HepG2 (cell line): ENCODE measurements at regions not wholly inside any gene's neighbourhood (a gene's known extent, or its start where the extent isn't known, plus 50 kb on each side); places are given as distances from the start of the nearest gene placed in this dataset.

ENCODE experiments used
- ATAC-seq: fragments of 200-7000 bp; cut with Tn5 transposase; 3 replicates; pipeline ENCODE4 v1.9.1; 2020; ENCODE audit warnings: mild to moderate bottlenecking, moderate library complexity
- BruUV-seq: library from RNA; stranded (reverse); fragments of 400-500 nt; replicated peaks from 2 replicates; lab custom pipeline; 2021; lab: Mats Ljungman, UMichigan
- CTCF ChIA-PET: fragments of 300-600 bp; formaldehyde crosslinking; extraction: SDS; loops from one replicate; lab custom pipeline; 2021; ENCODE audit warnings: low total read pairs, inconsistent platforms, low intra/inter-chr PET ratio; lab: Yijun Ruan, JAX
- POLR2A ChIA-PET: fragments of 350-600 bp; sonication (Branson Sonifier 250); formaldehyde crosslinking; loops from one replicate; lab custom pipeline; 2020; ENCODE audit warnings: antibody characterized with exemption, inconsistent platforms; lab: Yijun Ruan, JAX
- DNase-seq: peaks from one replicate; pipeline ENCODE4 v3.0.0-alpha.2; 2015; ENCODE audit warnings: low spot score
- FAIRE-seq: peaks from 3 replicates; lab custom pipeline; 2011; peaks lifted over from hg19 to GRCh38; lab: Jason Lieb, UNC
- H2AFZ ChIP-seq: one replicate; pipeline ENCODE4 v1.6.1; 2011; ENCODE audit warnings: low read length, inconsistent platforms
- H3K27ac ChIP-seq: fragments of 300-600 bp; 3 replicates; pipeline ENCODE4 v1.8.0; 2011; ENCODE audit warnings: mixed run types, mild to moderate bottlenecking, mixed read lengths, low read length, inconsistent platforms; ENCODE audit not compliant: insufficient read depth; ENCODE audit errors: extremely low read length
- H3K27me3 ChIP-seq, 2 experiments: fragments of 200-600 bp in 1 of 2; 2 replicates in 1 of 2; 3 replicates in 1 of 2; pipeline versions ENCODE4 v1.6.0 to v1.8.0; 2011; ENCODE audit warnings: low read length in 2 of 2, mild to moderate bottlenecking in 2 of 2, moderate library complexity in 2 of 2, inconsistent platforms in 1 of 2; ENCODE audit not compliant: insufficient read depth in 2 of 2, control insufficient read depth in 1 of 2
- H3K36me3 ChIP-seq, 2 experiments: fragments of 200-600 bp in 1 of 2; replicated peaks in 1 of 2; 2 replicates in 1 of 2; 3 replicates in 1 of 2; pipeline versions ENCODE4 v1.5.1 to v1.8.0; 2011; ENCODE audit warnings: low read length in 2 of 2, inconsistent platforms in 1 of 2; ENCODE audit not compliant: insufficient read depth in 2 of 2, control insufficient read depth in 1 of 2
- H3K4me1 ChIP-seq: 2 replicates; pipeline ENCODE4 v1.5.1; 2012; ENCODE audit warnings: low read length, inconsistent platforms; ENCODE audit not compliant: insufficient read depth
- H3K4me2 ChIP-seq: 2 replicates; pipeline ENCODE4 v1.6.0; 2011; ENCODE audit warnings: low read depth, low read length, inconsistent platforms
- H3K4me3 ChIP-seq, 3 experiments: fragments of 200-600 bp in 1 of 3; sonication (generic), shearing (Covaris generic) in 1 of 3; replicated peaks in 1 of 3; 2 replicates each; pipeline ENCODE4 v1.5.1; 2011 to 2016; ENCODE audit warnings: low read length in 3 of 3, inconsistent platforms in 2 of 3, low read depth in 2 of 3, mild to moderate bottlenecking in 2 of 3, control low read depth in 1 of 3, mixed read lengths in 1 of 3; ENCODE audit not compliant: insufficient read depth in 1 of 3
- H3K79me2 ChIP-seq: one replicate; pipeline ENCODE4 v1.6.1; 2011; ENCODE audit warnings: low read length, inconsistent platforms; ENCODE audit not compliant: insufficient read depth
- H3K9ac ChIP-seq: 2 replicates; pipeline ENCODE4 v1.6.0; 2011; ENCODE audit warnings: mild to moderate bottlenecking, low read depth, low read length, inconsistent platforms; ENCODE audit not compliant: insufficient read depth
- H3K9me3 ChIP-seq: 2 replicates; pipeline ENCODE4 v1.5.1; 2012; ENCODE audit warnings: mild to moderate bottlenecking, low read length
- H4K20me1 ChIP-seq: 2 replicates; pipeline ENCODE4 v1.6.0; 2011; ENCODE audit warnings: inconsistent platforms, mild to moderate bottlenecking, low read length, moderate library complexity; ENCODE audit not compliant: insufficient read depth
- BCL6 ChIP-seq: IDR thresholded peaks from 2 replicates; pipeline ENCODE4 v1.6.1; 2016; ENCODE audit warnings: missing genetic modification reagents, missing compliant biosample characterization
- KDM6A ChIP-seq: IDR thresholded peaks from 2 replicates; pipeline ENCODE4 v1.6.1; 2016; ENCODE audit warnings: low read depth
- MAZ ChIP-seq, 2 experiments: sonication (generic) in 1 of 2; formaldehyde crosslinking in 1 of 2; IDR thresholded peaks; 2 replicates each; pipeline versions ENCODE4 v1.5.0 to v1.6.1; 2012 to 2020; ENCODE audit warnings: low read depth in 2 of 2, mild to moderate bottlenecking in 2 of 2, borderline replicate concordance in 1 of 2, improper control_type of control experiment in 1 of 2, low read length in 1 of 2, missing genetic modification reagents in 1 of 2, moderate library complexity in 1 of 2
- MIER3 ChIP-seq: IDR thresholded peaks from 2 replicates; pipeline ENCODE4 v1.6.1; 2016; ENCODE audit warnings: missing compliant biosample characterization, borderline replicate concordance
- MYC ChIP-seq: sonication (generic); formaldehyde crosslinking; IDR thresholded peaks from 2 replicates; pipeline ENCODE4 v1.9.0; 2021; ENCODE audit warnings: missing genetic modification reagents, borderline replicate concordance
- NFE2L1 ChIP-seq: sonication (generic); formaldehyde crosslinking; IDR thresholded peaks from 2 replicates; pipeline ENCODE4 v1.4.0; 2020; ENCODE audit warnings: missing genetic modification reagents, mild to moderate bottlenecking, borderline replicate concordance
- ZNF20 ChIP-seq: sonication (generic); formaldehyde crosslinking; IDR thresholded peaks from 2 replicates; pipeline ENCODE4 v1.4.0; 2020; ENCODE audit warnings: mild to moderate bottlenecking, moderate library complexity, missing genetic modification reagents
- ZNF296 ChIP-seq: sonication (generic); formaldehyde crosslinking; conservative IDR thresholded peaks from 2 replicates; pipeline ENCODE4 v1.5.0; 2020; ENCODE audit warnings: mild to moderate bottlenecking, missing genetic modification reagents
- ZNF547 ChIP-seq: sonication (generic); formaldehyde crosslinking; IDR thresholded peaks from 2 replicates; pipeline ENCODE4 v1.5.1; 2020; ENCODE audit warnings: mild to moderate bottlenecking, missing genetic modification reagents
- ZNF572 ChIP-seq: sonication (generic); formaldehyde crosslinking; IDR thresholded peaks from 2 replicates; pipeline ENCODE4 v1.5.1; 2020; ENCODE audit warnings: mild to moderate bottlenecking, missing genetic modification reagents
- WGBS: methylation state at CpG from one replicate; pipeline ENCODE4 v1.1.6; 2017; ENCODE audit warnings: low lambda C conversion rate; 5-methylcytosine and 5-hydroxymethylcytosine counted together
- in situ Hi-C: cut with HindIII; loops from 2 replicates; pipeline ENCODE4 v1.10.0; 2017; ENCODE audit warnings: low pct_unique_long_range_greater_than_20kb; ENCODE audit not compliant: extremely low pct_ligation_motif_present
- intact Hi-C: fragments of 100-400 bp; cut with micrococcal nuclease; formaldehyde crosslinking; loops from one replicate; pipeline ENCODE4 v1.10.0; 2022; ENCODE audit not compliant: unreplicated experiment
- TF ChIP-seq, protein P1 (sequence below): sonication (generic); formaldehyde crosslinking; IDR thresholded peaks from 2 replicates; pipeline ENCODE4 v1.4.0; 2020; ENCODE audit warnings: mild to moderate bottlenecking, missing genetic modification reagents
- TF ChIP-seq, protein P2 (sequence below): sonication (generic); formaldehyde crosslinking; IDR thresholded peaks from 2 replicates; pipeline ENCODE4 v1.5.0; 2020; ENCODE audit warnings: missing genetic modification reagents
- TF ChIP-seq, protein P3 (sequence below): sonication (generic); formaldehyde crosslinking; IDR thresholded peaks from 2 replicates; pipeline ENCODE4; 2020; ENCODE audit warnings: missing genetic modification reagents, mild to moderate bottlenecking, borderline replicate concordance

DNA sequence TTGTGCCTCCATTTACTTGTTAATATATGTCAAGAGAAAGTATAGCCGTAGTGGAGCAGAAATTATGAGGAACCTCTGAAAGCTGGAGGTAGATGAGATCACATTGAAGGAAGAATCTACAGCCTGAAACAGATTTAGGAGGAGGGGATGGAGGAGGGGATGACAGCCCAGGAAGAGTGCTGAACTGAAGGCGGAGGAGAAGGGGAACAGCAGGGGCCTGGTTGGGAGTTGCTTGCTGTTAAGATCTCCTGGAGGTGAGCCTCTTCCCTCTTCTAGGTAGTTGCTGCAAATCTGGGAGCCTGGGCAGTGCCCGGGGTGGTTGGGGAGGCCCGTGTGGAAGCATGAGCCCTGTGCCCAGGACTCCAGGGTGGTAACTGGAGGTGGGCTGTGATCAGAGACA lies 111.8 kb upstream of the SEMA6A start:
- ATAC-seq (no peak), FAIRE-seq (no peak), DNase-seq (no peak)
- POLR2A ChIA-PET: no interaction called here
- BruUV-seq: no TSS peak
- no peaks in the 10 kb centered on the region for H4K20me1 ChIP-seq
- H3K9ac ChIP-seq: no peak overlapping the region
- no peak overlapping the region for H2AFZ ChIP-seq
- no peaks in the 10 kb centered on the region for H3K79me2 ChIP-seq
- no peak overlapping the region for H3K4me3 ChIP-seq
- in situ Hi-C loops (no loop called here), intact Hi-C loops (no loop called here)
- 55% methylated on average over 4 of the region's 4 CpGs for WGBS
- no peak overlapping the region for H3K4me2 ChIP-seq
- H3K27me3 ChIP-seq: peaks cover 0 to 7% of the 10 kb centered on the region in 2 experiments; a peak in 4 of 5 replicates
- no peak for TF ChIP-seq MYC (CRISPR knock-in tag)
- TF ChIP-seq ZNF296 (CRISPR knock-in tag): no peak
- TF ChIP-seq, protein P1, sequence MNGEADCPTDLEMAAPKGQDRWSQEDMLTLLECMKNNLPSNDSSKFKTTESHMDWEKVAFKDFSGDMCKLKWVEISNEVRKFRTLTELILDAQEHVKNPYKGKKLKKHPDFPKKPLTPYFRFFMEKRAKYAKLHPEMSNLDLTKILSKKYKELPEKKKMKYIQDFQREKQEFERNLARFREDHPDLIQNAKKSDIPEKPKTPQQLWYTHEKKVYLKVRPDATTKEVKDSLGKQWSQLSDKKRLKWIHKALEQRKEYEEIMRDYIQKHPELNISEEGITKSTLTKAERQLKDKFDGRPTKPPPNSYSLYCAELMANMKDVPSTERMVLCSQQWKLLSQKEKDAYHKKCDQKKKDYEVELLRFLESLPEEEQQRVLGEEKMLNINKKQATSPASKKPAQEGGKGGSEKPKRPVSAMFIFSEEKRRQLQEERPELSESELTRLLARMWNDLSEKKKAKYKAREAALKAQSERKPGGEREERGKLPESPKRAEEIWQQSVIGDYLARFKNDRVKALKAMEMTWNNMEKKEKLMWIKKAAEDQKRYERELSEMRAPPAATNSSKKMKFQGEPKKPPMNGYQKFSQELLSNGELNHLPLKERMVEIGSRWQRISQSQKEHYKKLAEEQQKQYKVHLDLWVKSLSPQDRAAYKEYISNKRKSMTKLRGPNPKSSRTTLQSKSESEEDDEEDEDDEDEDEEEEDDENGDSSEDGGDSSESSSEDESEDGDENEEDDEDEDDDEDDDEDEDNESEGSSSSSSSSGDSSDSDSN (CRISPR knock-in tag): no peak
- TF ChIP-seq ZNF572: no peak
- TF ChIP-seq NFE2L1: no peak
- no peak for TF ChIP-seq ZNF20 (CRISPR knock-in tag)
- TF ChIP-seq, protein P2, sequence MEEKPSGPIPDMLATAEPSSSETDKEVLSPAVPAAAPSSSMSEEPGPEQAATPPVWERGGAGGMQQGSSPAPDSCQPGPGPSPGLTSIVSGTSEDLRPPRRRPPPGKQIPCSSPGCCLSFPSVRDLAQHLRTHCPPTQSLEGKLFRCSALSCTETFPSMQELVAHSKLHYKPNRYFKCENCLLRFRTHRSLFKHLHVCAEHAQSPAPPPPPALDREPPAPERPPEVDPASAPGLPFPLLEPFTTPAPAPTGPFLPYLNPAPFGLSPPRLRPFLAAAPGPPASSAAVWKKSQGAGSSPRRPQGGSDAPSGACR (CRISPR knock-in tag): no peak
- TF ChIP-seq ZNF547 (CRISPR knock-in tag): no peak
- no peak for TF ChIP-seq BCL6
- TF ChIP-seq KDM6A (CRISPR knock-in tag): no peak
- TF ChIP-seq, protein P3, sequence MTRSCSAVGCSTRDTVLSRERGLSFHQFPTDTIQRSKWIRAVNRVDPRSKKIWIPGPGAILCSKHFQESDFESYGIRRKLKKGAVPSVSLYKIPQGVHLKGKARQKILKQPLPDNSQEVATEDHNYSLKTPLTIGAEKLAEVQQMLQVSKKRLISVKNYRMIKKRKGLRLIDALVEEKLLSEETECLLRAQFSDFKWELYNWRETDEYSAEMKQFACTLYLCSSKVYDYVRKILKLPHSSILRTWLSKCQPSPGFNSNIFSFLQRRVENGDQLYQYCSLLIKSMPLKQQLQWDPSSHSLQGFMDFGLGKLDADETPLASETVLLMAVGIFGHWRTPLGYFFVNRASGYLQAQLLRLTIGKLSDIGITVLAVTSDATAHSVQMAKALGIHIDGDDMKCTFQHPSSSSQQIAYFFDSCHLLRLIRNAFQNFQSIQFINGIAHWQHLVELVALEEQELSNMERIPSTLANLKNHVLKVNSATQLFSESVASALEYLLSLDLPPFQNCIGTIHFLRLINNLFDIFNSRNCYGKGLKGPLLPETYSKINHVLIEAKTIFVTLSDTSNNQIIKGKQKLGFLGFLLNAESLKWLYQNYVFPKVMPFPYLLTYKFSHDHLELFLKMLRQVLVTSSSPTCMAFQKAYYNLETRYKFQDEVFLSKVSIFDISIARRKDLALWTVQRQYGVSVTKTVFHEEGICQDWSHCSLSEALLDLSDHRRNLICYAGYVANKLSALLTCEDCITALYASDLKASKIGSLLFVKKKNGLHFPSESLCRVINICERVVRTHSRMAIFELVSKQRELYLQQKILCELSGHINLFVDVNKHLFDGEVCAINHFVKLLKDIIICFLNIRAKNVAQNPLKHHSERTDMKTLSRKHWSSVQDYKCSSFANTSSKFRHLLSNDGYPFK: no peak
- TF ChIP-seq MAZ (IDR thresholded peaks at IDR 0.05; ENCODE audit: borderline replicate concordance, low read depth, low read length): no peak
- TF ChIP-seq MAZ (CRISPR knock-in tag; IDR thresholded peaks at IDR 0.05; ENCODE audit: low read depth): no peak
- TF ChIP-seq MIER3: no peak
- H3K36me3 ChIP-seq: no peaks in the 10 kb centered on the region
- H3K27ac ChIP-seq: no peak overlapping the region
- peaks cover 4% of the 10 kb centered on the region for H3K4me1 ChIP-seq
- H3K9me3 ChIP-seq: no peaks in the 10 kb centered on the region
- CTCF ChIA-PET: no interaction called here
